ENCODE measurements at regions not wholly inside any gene's neighbourhood (a gene's known extent, or its start where the extent isn't known, plus 50 kb on each side); places are given as distances from the start of the nearest gene placed in this dataset.

- DNase-seq = no peak
Measured at GRCh38 chr14:98888281-98888680, 383.7 kb downstream of the BCL11B start.

GRCh38 chr14:98888927-98889835 lies 382.8 kb downstream of the BCL11B start:
- DNase-seq = no peak

- DNase-seq = no peak
Measured at GRCh38 chr14:98889836-98890185, 382.2 kb downstream of the BCL11B start.

GRCh38 chr14:98890556-98891340 lies 381.2 kb downstream of the BCL11B start:
- DNase-seq = no peak

GRCh38 chr14:98893675-98894074 lies 378.3 kb downstream of the BCL11B start:
- DNase-seq = no peak

- DNase-seq = no peak
Measured at GRCh38 chr14:98894600-98894999, 377.4 kb downstream of the BCL11B start.

GRCh38 chr14:98896449-98896848 lies 375.5 kb downstream of the BCL11B start:
- no peak for DNase-seq

- DNase-seq = no peak
Measured at GRCh38 chr14:98897605-98898309, 374.2 kb downstream of the BCL11B start.

GRCh38 chr14:98899441-98899840 lies 372.6 kb downstream of the BCL11B start:
- DNase-seq = no peak

GRCh38 chr14:98900236-98900635 lies 371.8 kb downstream of the BCL11B start:
- DNase-seq = no peak

GRCh38 chr14:98900798-98901197 lies 371.2 kb downstream of the BCL11B start:
- no peak for DNase-seq

GRCh38 chr14:98901511-98902205 lies 370.3 kb downstream of the BCL11B start:
- no peak for DNase-seq

- no peak for DNase-seq
Measured at GRCh38 chr14:98903371-98903770, 368.6 kb downstream of the BCL11B start.

- DNase-seq = no peak
Measured at GRCh38 chr14:98904677-98905076, 367.3 kb downstream of the BCL11B start.

GRCh38 chr14:98906123-98906995 lies 365.6 kb downstream of the BCL11B start:
- no peak for DNase-seq

- DNase-seq = no peak
Measured at GRCh38 chr14:98907271-98907670, 364.7 kb downstream of the BCL11B start.

- no peak for DNase-seq
Measured at GRCh38 chr14:98908050-98908449, 363.9 kb downstream of the BCL11B start.

GRCh38 chr14:98909251-98909944 lies 362.6 kb downstream of the BCL11B start:
- DNase-seq = no peak

- no peak for DNase-seq
Measured at GRCh38 chr14:98910061-98910460, 361.9 kb downstream of the BCL11B start.

GRCh38 chr14:98912655-98913054 lies 359.3 kb downstream of the BCL11B start:
- peak; percentile 24 for DNase-seq
